ENCODE measurements at regions not wholly inside any gene's neighbourhood (a gene's known extent, or its start where the extent isn't known, plus 50 kb on each side); places are given as distances from the start of the nearest gene placed in this dataset.
"Not testable (repeated sequence)": the region's sequence is repeated elsewhere in the genome, so short reads cannot be mapped to it uniquely, and the experiment has no call there.

DNA sequence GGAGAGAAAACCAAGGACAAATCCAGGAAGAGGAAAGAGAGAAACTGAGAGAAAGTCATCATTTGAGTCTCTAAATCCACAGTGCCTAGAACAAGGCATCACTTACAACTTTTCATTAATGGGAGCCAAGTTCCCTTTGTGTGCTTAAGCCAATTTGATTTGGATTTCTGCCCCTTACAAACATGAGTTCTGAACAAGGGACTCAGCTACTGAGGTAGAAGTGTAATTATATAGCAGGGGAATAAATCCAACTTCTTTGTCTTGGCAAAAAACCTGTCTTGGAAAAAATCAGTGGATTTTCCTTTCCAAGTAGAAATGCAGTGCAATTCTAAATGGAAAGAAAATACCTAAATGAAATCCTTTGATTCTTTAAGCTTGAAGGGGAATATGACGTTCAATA lies 307.2 kb upstream of the CNTN3 start:
- H3K9me3 Mint-ChIP-seq (ENCODE audit: insufficient read depth), result peaks cover 3% of the 10 kb centered on the region
- POLR2A ChIA-PET, result no interaction called here
- no peak for ATAC-seq
- no peaks in the 10 kb centered on the region for H3K36me3 Mint-ChIP-seq (ENCODE audit: low read depth)
- CTCF ChIA-PET, result no interaction called here
- no peaks in the 10 kb centered on the region for H3K4me1 Mint-ChIP-seq (ENCODE audit: low read depth)
- H3K4me3 Mint-ChIP-seq, result no peak overlapping the region
- DNase-seq, result no peak
- H3K27ac Mint-ChIP-seq, result no peak overlapping the region
- no peaks in the 10 kb centered on the region for H3K27me3 Mint-ChIP-seq (ENCODE audit: low read depth)

DNA sequence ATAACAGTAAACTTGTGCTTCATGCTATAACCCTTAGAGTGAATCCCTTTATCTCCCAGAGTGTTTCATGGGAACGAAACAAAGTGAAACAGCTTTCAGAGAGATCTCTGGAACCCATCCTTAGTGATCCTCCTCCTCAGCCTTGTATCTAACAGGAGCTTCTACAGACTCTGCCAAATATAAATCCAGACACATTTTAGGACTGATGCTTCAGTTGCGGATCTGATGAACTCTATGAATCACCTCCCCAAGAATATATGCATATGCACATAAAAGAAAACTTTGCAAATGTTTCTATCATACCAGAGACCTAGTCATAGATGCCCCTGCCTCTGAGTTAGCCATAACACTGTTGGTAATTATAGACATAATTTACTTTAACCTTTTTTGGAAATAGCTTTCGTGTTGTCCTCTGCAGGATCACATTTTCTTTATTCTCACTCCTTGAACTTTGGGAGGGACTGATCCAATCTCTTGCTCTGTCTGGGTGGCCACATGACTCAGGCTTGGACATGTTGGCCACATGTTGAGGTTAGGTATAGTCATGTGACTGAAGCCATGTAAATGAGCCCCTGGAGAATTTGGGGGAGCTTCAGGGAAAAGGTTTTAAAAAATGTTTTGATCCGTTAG lies 306.4 kb upstream of the CNTN3 start:
- Mint-ChIP-seq H3K4me3 (no peak overlapping the region), H3K27me3 (ENCODE audit: low read depth) (no peaks in the 10 kb centered on the region), H3K4me1 (ENCODE audit: low read depth) (no peaks in the 10 kb centered on the region), H3K9me3 (ENCODE audit: insufficient read depth) (peaks cover 3% of the 10 kb centered on the region), H3K36me3 (ENCODE audit: low read depth) (no peaks in the 10 kb centered on the region), H3K27ac (no peak overlapping the region)
- ChIA-PET POLR2A (no interaction called here), CTCF (no interaction called here)
- DNase-seq, result no peak
- ATAC-seq, result no peak

- Mint-ChIP-seq H3K4me1 (ENCODE audit: low read depth) (no peaks in the 10 kb centered on the region), H3K4me3 (no peak overlapping the region), H3K27me3 (ENCODE audit: low read depth) (no peaks in the 10 kb centered on the region), H3K9me3 (ENCODE audit: insufficient read depth) (peaks cover 3% of the 10 kb centered on the region), H3K27ac (no peak overlapping the region), H3K36me3 (ENCODE audit: low read depth) (no peaks in the 10 kb centered on the region)
- CTCF ChIA-PET, result no interaction called here
- DNase-seq (no peak), ATAC-seq (no peak)
- POLR2A ChIA-PET, result interaction anchor here (0.5 kb wide), 1 partner anchor 30 kb away, joined by 3 read pairs; no protein-coding TSS in a partner anchor
Measured at GRCh38 chr3:74916696-74917095, 302.2 kb upstream of the CNTN3 start.

- Mint-ChIP-seq H3K27ac (no peak overlapping the region), H3K4me1 (ENCODE audit: low read depth) (no peaks in the 10 kb centered on the region), H3K4me3 (no peak overlapping the region), H3K9me3 (ENCODE audit: insufficient read depth) (peaks cover 3% of the 10 kb centered on the region), H3K36me3 (ENCODE audit: low read depth) (no peaks in the 10 kb centered on the region), H3K27me3 (ENCODE audit: low read depth) (no peaks in the 10 kb centered on the region)
- ATAC-seq, result no peak
- ChIA-PET CTCF (no interaction called here), POLR2A (no interaction called here)
- no peak for DNase-seq
Measured at GRCh38 chr3:74906181-74906580, 291.7 kb upstream of the CNTN3 start.

DNA sequence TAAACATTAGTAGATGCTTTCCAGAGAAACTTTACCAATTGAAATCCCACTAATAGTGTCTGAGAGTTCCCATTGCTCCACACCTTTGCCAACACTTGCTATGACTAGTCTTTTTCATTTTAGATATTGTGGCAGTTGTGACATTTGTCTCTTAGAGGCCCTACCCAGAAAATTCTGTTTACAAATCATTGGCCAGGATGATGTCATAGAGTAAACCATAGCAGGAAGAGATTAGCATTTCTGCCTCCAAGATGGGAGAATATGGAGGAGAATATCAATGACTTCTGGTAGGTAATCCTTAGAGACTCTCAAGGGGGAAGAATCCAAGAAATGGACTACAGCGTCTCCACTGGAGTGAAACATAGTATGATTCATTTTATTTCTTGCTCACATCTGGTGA lies 291.0 kb upstream of the CNTN3 start:
- no peaks in the 10 kb centered on the region for H3K27me3 Mint-ChIP-seq (ENCODE audit: low read depth)
- no peak overlapping the region for H3K4me3 Mint-ChIP-seq
- H3K9me3 Mint-ChIP-seq (ENCODE audit: insufficient read depth), result peaks cover 5% of the 10 kb centered on the region
- DNase-seq, result no peak
- ChIA-PET POLR2A (no interaction called here), CTCF (no interaction called here)
- no peak overlapping the region for H3K27ac Mint-ChIP-seq
- no peak for ATAC-seq
- H3K4me1 Mint-ChIP-seq (ENCODE audit: low read depth), result no peaks in the 10 kb centered on the region
- H3K36me3 Mint-ChIP-seq (ENCODE audit: low read depth), result no peaks in the 10 kb centered on the region

GRCh38 chr3:74904646-74905045 lies 290.2 kb upstream of the CNTN3 start:
- ChIA-PET POLR2A (no interaction called here), CTCF (no interaction called here)
- Mint-ChIP-seq H3K27me3 (ENCODE audit: low read depth) (no peaks in the 10 kb centered on the region), H3K9me3 (ENCODE audit: insufficient read depth) (peaks cover 6% of the 10 kb centered on the region), H3K27ac (no peak overlapping the region), H3K36me3 (ENCODE audit: low read depth) (no peaks in the 10 kb centered on the region), H3K4me1 (ENCODE audit: low read depth) (no peaks in the 10 kb centered on the region), H3K4me3 (no peak overlapping the region)
- no peak for ATAC-seq
- no peak for DNase-seq

DNA sequence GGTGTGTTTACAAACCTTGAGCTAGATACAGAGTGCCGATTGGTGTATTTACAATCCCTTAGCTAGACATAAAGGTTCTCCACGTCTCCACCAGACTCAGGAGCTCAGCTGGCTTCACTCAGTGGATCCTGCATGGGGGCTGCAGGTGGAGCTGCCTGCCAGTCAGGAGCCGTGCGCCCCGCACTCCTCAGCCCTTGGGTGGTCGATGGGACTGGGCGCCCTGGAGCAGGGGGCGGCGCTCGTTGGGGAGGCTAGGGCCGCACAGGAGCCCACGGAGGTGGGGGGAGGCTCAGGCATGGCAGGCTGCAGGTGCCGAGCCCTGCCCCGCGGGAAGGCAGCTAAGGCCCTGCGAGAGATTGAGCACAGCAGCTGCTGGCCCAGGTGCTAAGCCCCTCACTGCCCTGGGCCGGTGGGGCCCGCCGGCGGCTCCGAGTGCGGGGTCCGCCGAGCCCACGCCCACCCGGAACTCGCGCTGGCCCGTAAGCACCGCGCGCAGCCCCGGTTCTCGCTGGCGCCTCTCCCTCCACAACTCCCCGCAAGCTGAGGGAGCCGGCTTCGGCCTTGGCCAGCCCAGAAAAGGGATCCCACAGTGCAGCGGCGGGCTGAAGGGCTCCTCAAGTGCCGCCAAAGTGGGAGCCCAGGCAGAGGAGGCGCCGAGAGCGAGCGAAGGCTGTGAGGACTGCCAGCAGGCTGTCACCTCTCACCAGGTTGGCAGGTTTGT lies 285.5 kb upstream of the CNTN3 start:
- H3K27ac Mint-ChIP-seq; DNase-seq; POLR2A ChIA-PET; H3K4me1 Mint-ChIP-seq (ENCODE audit: low read depth); H3K36me3 Mint-ChIP-seq (ENCODE audit: low read depth); H3K4me3 Mint-ChIP-seq; ATAC-seq; H3K9me3 Mint-ChIP-seq (ENCODE audit: insufficient read depth); H3K27me3 Mint-ChIP-seq (ENCODE audit: low read depth); CTCF ChIA-PET: not testable (repeated sequence)

GRCh38 chr3:74897006-74897405 lies 282.5 kb upstream of the CNTN3 start:
- Mint-ChIP-seq H3K36me3 (ENCODE audit: low read depth) (no peaks in the 10 kb centered on the region), H3K4me3 (no peak overlapping the region), H3K4me1 (ENCODE audit: low read depth) (no peaks in the 10 kb centered on the region), H3K27ac (no peak overlapping the region), H3K27me3 (ENCODE audit: low read depth) (no peaks in the 10 kb centered on the region), H3K9me3 (ENCODE audit: insufficient read depth) (peaks cover 9% of the 10 kb centered on the region)
- CTCF ChIA-PET, result no interaction called here
- POLR2A ChIA-PET, result no interaction called here
- DNase-seq, result no peak
- no peak for ATAC-seq

DNA sequence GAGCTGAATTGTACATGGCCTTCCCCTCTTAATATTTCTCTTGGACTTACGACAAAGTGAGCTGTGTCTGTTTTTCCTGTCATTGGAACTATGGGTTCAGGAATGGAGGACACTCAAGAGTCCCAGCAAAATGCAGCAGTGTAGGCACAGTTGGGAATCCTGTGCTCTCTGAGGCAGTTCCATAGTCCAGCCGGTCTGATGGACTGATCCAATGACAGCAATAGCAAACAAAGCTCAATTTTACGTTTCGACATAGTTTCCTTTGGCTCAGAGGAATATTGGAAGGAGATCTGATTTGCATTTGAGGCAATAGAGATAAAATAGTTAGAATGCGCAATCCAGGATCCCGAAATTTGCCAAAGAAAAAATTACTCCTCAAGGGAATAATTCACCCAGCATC lies 276.9 kb upstream of the CNTN3 start:
- peaks cover 16% of the 10 kb centered on the region for H3K9me3 Mint-ChIP-seq (ENCODE audit: insufficient read depth)
- ChIA-PET POLR2A (no interaction called here), CTCF (no interaction called here)
- DNase-seq (no peak), ATAC-seq (no peak)
- no peak overlapping the region for H3K4me3 Mint-ChIP-seq
- H3K27me3 Mint-ChIP-seq (ENCODE audit: low read depth), result no peaks in the 10 kb centered on the region
- H3K27ac Mint-ChIP-seq, result no peak overlapping the region
- H3K4me1 Mint-ChIP-seq (ENCODE audit: low read depth), result no peaks in the 10 kb centered on the region
- no peaks in the 10 kb centered on the region for H3K36me3 Mint-ChIP-seq (ENCODE audit: low read depth)

GRCh38 chr3:74883690-74884089 lies 269.2 kb upstream of the CNTN3 start:
- Mint-ChIP-seq H3K27ac (no peak overlapping the region), H3K4me3 (no peak overlapping the region), H3K4me1 (ENCODE audit: low read depth) (no peaks in the 10 kb centered on the region), H3K27me3 (ENCODE audit: low read depth) (no peaks in the 10 kb centered on the region), H3K36me3 (ENCODE audit: low read depth) (no peaks in the 10 kb centered on the region), H3K9me3 (ENCODE audit: insufficient read depth) (peaks cover 18% of the 10 kb centered on the region)
- ChIA-PET CTCF (no interaction called here), POLR2A (no interaction called here)
- DNase-seq (no peak), ATAC-seq (no peak)

DNA sequence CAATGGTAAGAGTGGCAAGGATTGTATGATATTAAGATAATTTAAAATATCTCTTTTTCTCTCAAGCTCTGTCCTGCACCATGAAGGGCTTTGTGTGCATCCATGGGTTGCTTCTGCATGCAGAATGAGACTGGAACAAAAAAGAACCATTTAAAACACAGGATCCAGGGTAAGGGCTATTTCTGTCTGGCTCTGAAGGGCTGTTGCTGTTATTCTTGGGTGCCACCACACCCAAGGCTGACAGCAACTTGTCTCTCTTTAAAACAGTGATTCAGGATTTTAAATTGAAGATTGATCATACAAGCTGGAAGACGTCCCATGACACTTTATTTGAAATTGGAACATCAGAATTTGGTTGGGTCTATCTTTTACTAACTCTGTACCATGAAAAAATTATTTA lies 268.8 kb upstream of the CNTN3 start:
- Mint-ChIP-seq H3K27me3 (ENCODE audit: low read depth) (no peaks in the 10 kb centered on the region), H3K27ac (no peak overlapping the region), H3K4me3 (no peak overlapping the region), H3K9me3 (ENCODE audit: insufficient read depth) (peaks cover 14% of the 10 kb centered on the region), H3K36me3 (ENCODE audit: low read depth) (no peaks in the 10 kb centered on the region), H3K4me1 (ENCODE audit: low read depth) (no peaks in the 10 kb centered on the region)
- ATAC-seq (no peak), DNase-seq (no peak)
- POLR2A ChIA-PET, result no interaction called here
- CTCF ChIA-PET, result no interaction called here

GRCh38 chr3:74880237-74880636 lies 265.8 kb upstream of the CNTN3 start:
- no peak for ATAC-seq
- DNase-seq, result no peak
- ChIA-PET CTCF (no interaction called here), POLR2A (no interaction called here)
- no peak overlapping the region for H3K4me3 Mint-ChIP-seq
- no peaks in the 10 kb centered on the region for H3K27me3 Mint-ChIP-seq (ENCODE audit: low read depth)
- H3K9me3 Mint-ChIP-seq (ENCODE audit: insufficient read depth), result peaks cover 7% of the 10 kb centered on the region
- no peak overlapping the region for H3K27ac Mint-ChIP-seq
- H3K4me1 Mint-ChIP-seq (ENCODE audit: low read depth), result no peaks in the 10 kb centered on the region
- H3K36me3 Mint-ChIP-seq (ENCODE audit: low read depth), result no peaks in the 10 kb centered on the region

All from activated CD8-positive, alpha-beta T cell treated with anti-CD3 and anti-CD28 coated beads, Interleukin-2, amount 10 ng/mL, durations not matched to agents 7 days and 5 days (primary cell).